Left colon (tissue), 2 donors: ENCODE measurements at regions not wholly inside any gene's neighbourhood (a gene's known extent, or its start where the extent isn't known, plus 50 kb on each side); places are given as distances from the start of the nearest gene placed in this dataset.

Experiments
- ATAC-seq: fragments of 200-7000 bp; cut with Tn5 transposase; one replicate; pipeline ENCODE4 v1.9.1; 2020; ENCODE audit warnings: mild to moderate bottlenecking, moderate library complexity
- DNase-seq, 2 donors: peaks; one replicate each; pipeline ENCODE4 v3.0.0-alpha.2; 2020
- intact Hi-C, 2 donors: fragments of 100-400 bp; cut with DNase I in 1 of 2; cut with micrococcal nuclease in 1 of 2; formaldehyde crosslinking; loops; one replicate each; pipeline versions ENCODE4 v1.11.2 to v1.14.0; 2022; cut with DNase I, micrococcal nuclease
- donor health status: DM: no; HTN: no; CAD: no.
- donor health status: DM: yes; HTN: yes; CAD: no.

- DNase-seq (no peak), ATAC-seq (no peak)
- intact Hi-C loops = no loop called here
Observed at GRCh38 chr6:145525038-145525437, 210.3 kb downstream of the EPM2A start.

- intact Hi-C loops = no loop called here
- DNase-seq (no peak), ATAC-seq (no peak)
Observed at GRCh38 chr6:145529582-145529981, 205.7 kb downstream of the EPM2A start.

DNA sequence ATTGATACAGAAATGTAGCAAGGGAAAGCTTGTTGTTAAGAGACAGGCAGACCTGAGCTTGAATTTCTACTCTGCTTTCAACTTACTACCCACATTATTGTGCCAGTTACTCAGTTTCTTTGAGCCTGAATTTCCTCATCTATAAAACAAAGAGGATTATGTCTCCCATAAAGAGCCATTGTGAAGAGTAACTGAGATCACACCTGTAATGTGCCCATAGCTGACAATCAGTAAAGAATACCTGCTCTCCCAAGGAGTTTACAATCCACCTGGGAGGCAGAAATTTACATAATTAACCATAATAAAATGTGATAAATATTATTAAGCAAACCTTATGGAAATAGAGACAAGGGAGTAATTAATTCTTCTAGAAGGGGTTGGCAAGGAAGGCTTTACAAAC is 204.9 kb downstream of the EPM2A start:
- no peak for ATAC-seq
- no peak for DNase-seq
- intact Hi-C loops = no loop called here

- intact Hi-C loops = no loop called here
- ATAC-seq = no peak
- no peak for DNase-seq
Observed at GRCh38 chr6:145531032-145531431, 204.3 kb downstream of the EPM2A start.

DNA sequence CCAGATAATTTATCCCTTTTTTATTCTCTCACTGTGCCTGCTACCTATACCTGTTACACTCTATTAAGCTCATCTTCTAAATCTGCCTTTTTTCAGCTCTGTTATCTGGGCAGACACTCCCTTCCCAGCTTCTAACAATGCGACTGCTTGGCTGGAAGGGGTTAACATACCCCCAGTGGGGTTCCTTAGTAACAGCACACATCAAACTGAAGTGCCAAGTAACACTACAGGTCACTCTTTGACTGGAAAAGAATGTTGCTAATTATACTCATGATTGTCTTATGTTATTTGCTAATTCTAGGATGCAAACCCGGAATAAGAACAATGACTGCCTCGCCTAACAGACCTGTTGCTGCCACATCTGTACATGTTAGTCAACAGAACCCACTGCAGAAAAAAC is 203.5 kb downstream of the EPM2A start:
- DNase-seq (no peak), ATAC-seq (no peak)
- intact Hi-C loops = no loop called here

GRCh38 chr6:145532361-145532760 is 203.0 kb downstream of the EPM2A start:
- no peak for DNase-seq
- intact Hi-C loops = no loop called here
- no peak for ATAC-seq

DNA sequence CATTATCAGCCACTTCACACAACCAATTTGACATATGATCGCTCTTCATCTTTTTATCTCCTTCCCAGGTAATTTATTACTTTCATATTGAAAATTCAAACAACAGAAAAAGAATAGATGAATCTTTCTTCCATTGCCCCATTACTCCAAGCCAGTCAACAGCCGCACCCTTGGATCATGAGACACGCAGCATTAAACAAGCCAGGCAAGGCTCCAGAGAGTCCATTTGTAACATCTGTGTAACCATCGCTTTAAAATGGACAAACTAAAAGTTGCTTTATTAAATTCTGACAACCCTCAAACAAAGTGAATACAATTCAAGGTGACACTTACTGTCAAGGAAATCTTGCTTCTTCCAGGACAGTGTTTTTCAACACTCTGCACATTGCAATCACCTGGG is 200.3 kb downstream of the EPM2A start:
- DNase-seq = no peak
- intact Hi-C loops = no loop called here
- ATAC-seq = no peak

DNA sequence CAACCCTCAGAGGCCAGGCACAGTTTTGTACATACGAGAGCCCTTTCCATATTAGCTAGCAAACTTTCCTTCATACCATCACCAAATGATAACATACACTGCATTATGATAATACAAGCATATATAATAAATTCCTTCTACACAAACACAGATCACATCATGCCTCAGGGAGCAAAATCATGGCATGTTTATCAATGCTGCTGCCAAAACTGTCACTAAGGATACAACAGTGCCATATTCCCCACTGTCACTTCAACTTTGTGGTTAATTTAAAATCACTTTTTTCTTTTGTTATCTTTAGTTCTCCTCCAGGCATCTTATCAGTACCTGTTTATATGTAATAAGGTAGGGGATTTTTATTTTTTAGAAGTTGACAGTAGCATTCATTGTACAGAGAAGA is 196.3 kb downstream of the EPM2A start:
- no peak for ATAC-seq
- intact Hi-C loops = no loop called here
- DNase-seq = no peak

DNA sequence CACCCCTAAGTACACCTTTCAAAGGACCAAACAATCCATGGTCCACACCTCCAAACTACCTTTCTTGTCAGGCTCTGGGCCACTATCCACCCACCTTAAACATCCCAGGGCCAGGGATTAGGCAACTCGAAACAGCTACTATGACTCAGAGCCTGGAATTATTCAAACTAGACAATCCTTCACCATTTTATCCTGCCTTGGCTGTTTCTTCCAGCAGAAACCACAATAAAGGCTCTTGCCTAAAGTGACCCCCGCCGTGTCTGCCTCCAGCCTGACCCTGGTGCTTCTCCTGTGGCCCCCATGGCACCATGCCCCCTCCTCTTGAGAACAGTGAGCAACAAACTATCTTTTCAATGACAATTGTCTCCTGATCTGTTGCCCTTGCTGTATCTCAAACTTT is 195.5 kb downstream of the EPM2A start:
- DNase-seq (no peak), ATAC-seq (no peak)
- intact Hi-C loops = no loop called here

DNA sequence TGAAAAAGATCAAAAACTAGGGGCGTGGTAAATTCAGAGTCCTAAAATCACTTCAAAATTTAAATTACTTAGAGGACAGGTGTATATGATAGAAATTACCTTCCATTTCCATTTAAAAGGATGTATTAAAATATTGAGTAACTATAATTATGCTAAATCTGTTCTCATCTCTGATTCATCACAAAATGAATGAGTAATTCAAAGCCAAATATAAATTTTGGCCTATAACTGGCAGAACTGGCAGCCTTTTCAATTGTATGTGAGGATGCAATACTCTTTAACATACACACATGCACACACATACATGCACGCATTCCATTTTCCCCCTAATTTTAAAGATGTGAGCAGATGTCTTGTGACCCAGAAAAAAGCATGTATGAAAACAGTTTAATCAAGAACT is 194.6 kb downstream of the EPM2A start:
- intact Hi-C loops = no loop called here
- DNase-seq = no peak
- ATAC-seq = no peak

DNA sequence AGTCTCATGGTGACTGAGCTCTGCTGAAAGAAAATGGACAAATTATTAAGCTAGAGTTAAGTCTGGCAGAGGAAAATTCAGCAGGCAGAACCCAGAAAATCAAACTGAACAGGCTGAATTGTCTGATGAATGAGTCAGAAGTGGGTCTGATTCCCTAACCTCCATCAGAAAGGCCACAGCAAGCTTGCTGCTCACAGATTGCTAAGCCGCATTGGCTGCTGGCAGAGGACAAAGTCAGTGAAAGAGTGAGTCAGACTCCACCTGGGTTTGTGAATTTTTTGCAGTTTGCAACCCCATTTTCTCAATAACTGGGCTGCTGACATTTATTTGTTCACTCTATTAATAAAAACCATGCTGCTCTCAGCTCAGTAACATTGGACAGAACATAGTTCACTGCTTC is 191.3 kb downstream of the EPM2A start:
- no peak for ATAC-seq
- intact Hi-C loops = no loop called here

GRCh38 chr6:145544514-145544913 is 190.8 kb downstream of the EPM2A start:
- intact Hi-C loops = no loop called here
- ATAC-seq = no peak

More for the DNA sequence above, 191.3 kb downstream of the EPM2A start:
- no peak for DNase-seq

DNA sequence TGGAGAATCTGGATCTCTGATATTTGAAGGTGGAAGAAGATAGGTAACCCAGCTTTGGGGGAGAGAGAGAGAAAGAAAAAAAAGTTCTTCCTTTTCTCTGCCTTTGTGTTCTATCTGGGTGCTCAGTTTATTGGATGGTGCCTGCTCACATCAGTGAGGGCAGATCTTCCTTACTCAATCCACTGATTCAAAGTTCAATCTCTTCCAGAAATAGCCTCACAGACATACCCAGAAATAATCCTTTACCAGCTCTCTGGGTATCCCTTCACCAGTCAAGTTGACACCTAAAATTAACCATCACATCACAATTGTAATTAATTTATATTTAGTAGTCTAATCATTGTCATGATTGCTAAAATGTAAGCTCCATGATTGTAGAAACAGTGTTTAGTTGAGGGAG is 189.1 kb downstream of the EPM2A start:
- intact Hi-C loops = no loop called here
- DNase-seq = no peak
- ATAC-seq = no peak

More at GRCh38 chr6:145544514-145544913, 190.8 kb downstream of the EPM2A start:
- no peak for DNase-seq

GRCh38 chr6:145547594-145548335 is 187.6 kb downstream of the EPM2A start:
- ATAC-seq = no peak
- no peak for DNase-seq
- intact Hi-C loops = no loop called here

DNA sequence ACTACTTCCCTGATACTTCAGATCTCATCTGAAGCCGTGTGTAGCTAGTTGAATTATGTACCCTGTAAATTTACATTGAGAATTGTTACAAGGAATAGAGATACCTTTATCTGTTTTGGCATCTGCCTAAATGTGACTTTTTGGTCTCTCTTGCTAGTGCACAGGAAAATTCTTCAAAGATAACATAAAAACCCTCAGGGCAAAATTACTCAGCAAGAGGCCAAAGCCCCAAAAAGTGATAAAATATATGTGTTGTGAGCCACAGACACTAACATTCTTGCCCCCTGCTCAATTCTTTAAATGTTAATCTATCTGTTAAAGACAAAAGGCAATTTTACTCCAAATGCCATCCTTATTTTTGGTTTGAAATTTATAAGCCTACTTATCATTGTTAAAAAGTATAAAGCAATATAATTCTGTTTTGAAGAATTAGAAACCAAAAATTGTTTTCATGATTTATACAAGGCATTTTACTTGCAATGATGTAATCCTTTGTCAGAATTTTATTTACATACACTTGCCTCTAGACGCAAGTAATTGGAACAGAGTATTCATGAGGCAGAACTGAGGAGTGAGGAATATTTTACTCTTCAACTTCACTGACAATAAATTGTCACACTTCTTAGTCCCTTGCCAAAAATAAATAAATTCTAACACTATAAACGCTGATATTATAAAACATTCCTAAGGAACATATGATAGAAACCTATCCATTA is 186.2 kb downstream of the EPM2A start:
- intact Hi-C loops = no loop called here
- ATAC-seq = no peak

DNA sequence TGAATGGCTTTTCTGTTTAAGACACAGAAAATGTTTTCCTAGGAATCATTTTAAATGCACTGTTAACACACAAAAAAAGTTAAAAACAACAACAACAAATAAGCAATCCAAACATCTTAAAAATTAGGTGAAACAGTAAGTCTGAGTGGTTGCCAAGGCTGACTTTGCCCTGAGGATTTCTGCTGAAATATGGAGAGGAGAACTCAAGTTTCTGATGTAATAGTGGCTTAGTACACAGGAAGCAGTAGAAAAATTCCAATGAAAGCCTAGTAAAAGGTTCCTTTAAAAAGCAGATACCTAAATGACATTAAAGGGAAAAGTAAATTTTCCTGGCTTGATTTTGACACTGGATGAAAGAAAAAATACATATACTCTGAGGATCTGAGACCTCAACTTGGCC is 184.2 kb downstream of the EPM2A start:
- intact Hi-C loops = no loop called here
- DNase-seq (no peak), ATAC-seq (no peak)

More for the DNA sequence above, 186.2 kb downstream of the EPM2A start:
- DNase-seq = no peak

DNA sequence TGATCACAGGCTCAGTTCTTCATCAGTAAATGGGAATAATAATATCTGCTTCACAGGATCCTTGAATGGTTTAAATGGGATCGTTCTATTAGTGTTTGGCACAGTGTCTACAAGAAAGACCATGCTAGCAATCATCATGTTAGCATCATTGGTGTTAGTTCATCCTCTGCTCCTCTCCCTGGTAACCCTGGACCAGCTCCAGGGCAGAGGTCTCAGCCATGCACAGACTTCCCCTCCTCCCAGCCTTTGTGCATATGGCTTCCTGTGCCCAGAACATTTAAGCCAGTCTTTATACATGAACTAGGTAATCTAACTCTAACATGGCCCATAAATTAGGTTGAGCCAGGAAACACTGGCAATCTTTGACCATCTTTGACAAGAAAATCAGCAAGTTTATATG is 180.2 kb downstream of the EPM2A start:
- no peak for DNase-seq
- intact Hi-C loops = no loop called here
- ATAC-seq = no peak

DNA sequence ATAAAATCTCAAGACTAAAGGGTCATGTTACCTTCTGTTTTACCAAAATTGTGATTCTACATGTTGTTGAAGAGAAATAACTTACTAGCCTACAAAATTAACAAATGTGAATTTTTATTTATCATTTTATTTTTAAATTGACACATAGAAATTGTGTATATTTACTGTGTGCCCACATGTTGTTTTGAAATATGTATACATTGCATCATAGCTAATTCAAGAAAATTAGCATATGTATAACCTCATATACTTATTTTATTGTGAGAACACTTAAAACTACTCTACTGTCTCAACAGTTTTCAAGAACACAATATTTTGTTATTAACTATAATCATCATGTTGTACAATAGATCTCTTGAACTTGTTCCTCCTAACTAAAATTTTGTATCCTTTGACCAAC is 177.8 kb downstream of the EPM2A start:
- intact Hi-C loops = no loop called here
- no peak for ATAC-seq
- DNase-seq = no peak

DNA sequence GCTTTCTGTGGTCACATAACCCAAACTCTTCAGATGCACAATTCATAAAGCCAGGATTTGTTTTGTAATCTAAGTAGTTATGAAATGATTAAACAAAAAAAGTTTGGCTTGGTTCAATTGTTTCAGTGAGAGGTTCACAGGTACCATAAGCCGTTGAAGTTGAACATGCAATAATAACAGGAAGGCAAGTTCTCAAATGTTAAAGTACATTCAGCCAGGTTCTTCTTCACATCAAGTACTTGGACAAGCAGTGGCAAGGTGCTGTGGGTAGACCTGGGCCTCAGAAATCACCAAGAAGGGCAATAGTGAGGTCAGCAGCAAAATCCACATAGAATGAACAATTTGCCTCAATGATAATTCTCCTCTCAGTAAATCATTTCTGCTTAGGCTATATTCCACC is 175.5 kb downstream of the EPM2A start:
- DNase-seq (no peak), ATAC-seq (no peak)
- intact Hi-C loops = no loop called here

GRCh38 chr6:145561095-145562072 is 173.9 kb downstream of the EPM2A start:
- intact Hi-C loops = no loop called here
- no peak for DNase-seq
- ATAC-seq = no peak
